ENCODE measurements at regions not wholly inside any gene's neighbourhood (a gene's known extent, or its start where the extent isn't known, plus 50 kb on each side); places are given as distances from the start of the nearest gene placed in this dataset.

- H3K9me3 ChIP-seq (ENCODE audit: insufficient read depth in 2 of 2, low read depth in 1 of 2, low read length in 1 of 2): peaks cover 3 to 14% of the 10 kb centered on the region in 2 experiments; a peak in 3 of 4 replicates
- 94% methylated on average over 10 of the region's 10 CpGs; no CpG with 5 or more reads in 1 of the 2 experiments for WGBS, 2 experiments (ENCODE audit: extremely low coverage in 1 of 2, insufficient coverage in 1 of 2, insufficient read length in 1 of 2, insufficient replicate concordance in 2 of 2, low coverage in 1 of 2, low lambda C conversion rate in 2 of 2, missing lambda C conversion rate in 1 of 2)
- no peak overlapping the region for H4K91ac ChIP-seq (replicated peaks; ENCODE audit: insufficient read length, low read length)
- H3K79me2 ChIP-seq (ENCODE audit: control insufficient read depth in 1 of 2, insufficient read depth in 2 of 2, low read length in 2 of 2): no peaks in the 10 kb centered on the region
- no peak overlapping the region for H2BK120ac ChIP-seq (replicated peaks; ENCODE audit: low read depth, low read length)
- H3K9ac ChIP-seq (replicated peaks in 1 of 4; ENCODE audit: extremely low read depth in 1 of 4, low read depth in 3 of 4, low read length in 3 of 4): no peak overlapping the region
- H3K18ac ChIP-seq (ENCODE audit: extremely low read depth, low read length): no peak overlapping the region
- no peak overlapping the region for H2AFZ ChIP-seq (ENCODE audit: low read length)
- POLR2A ChIA-PET (ENCODE audit: partially characterized antibody): no interaction called here
- no peaks in the 10 kb centered on the region for H3K4me1 ChIP-seq (replicated peaks in 1 of 4; ENCODE audit: control insufficient read depth in 3 of 4, insufficient read depth in 4 of 4, low read length in 3 of 4)
- no peak overlapping the region for H2AK5ac ChIP-seq (ENCODE audit: low read depth, low read length)
- no peaks in the 10 kb centered on the region for H3K27me3 ChIP-seq (replicated peaks in 1 of 4; ENCODE audit: control insufficient read depth in 3 of 4, extremely low read depth in 1 of 4, insufficient read depth in 3 of 4, low read length in 3 of 4)
- H2BK12ac ChIP-seq (ENCODE audit: low read depth, low read length): no peak overlapping the region
- no peaks in the 10 kb centered on the region for H4K20me1 ChIP-seq (replicated peaks in 1 of 2; ENCODE audit: control insufficient read depth in 1 of 2, insufficient read depth in 2 of 2, low read length in 2 of 2)
- H3K27ac ChIP-seq (ENCODE audit: low read depth, low read length): no peak overlapping the region
- no peaks in the 10 kb centered on the region for H3K36me3 ChIP-seq (ENCODE audit: control insufficient read depth in 2 of 4, insufficient read depth in 4 of 4, low read length in 3 of 4)
- DNase-seq (ENCODE audit: low read depth in 1 of 2, low spot score in 2 of 2) (no peak), FAIRE-seq (no peak)
- no peak overlapping the region for H3K4me3 ChIP-seq (ENCODE audit: extremely low read depth in 1 of 4, insufficient read depth in 2 of 4, low read depth in 3 of 4, low read length in 4 of 4)
- no peak overlapping the region for H2BK15ac ChIP-seq (ENCODE audit: low read length)
- H2BK5ac ChIP-seq (ENCODE audit: low read depth, low read length): no peak overlapping the region
- no peak overlapping the region for H3K4me2 ChIP-seq (ENCODE audit: insufficient read depth in 1 of 2, low read depth in 2 of 2, low read length in 2 of 2)
- H3K56ac ChIP-seq (replicated peaks; ENCODE audit: insufficient read length, low read depth, low read length): no peak overlapping the region
- H2BK20ac ChIP-seq (ENCODE audit: low read length): no peak overlapping the region
- H3K14ac ChIP-seq (ENCODE audit: insufficient read length): no peak overlapping the region
- H4K5ac ChIP-seq (ENCODE audit: insufficient read length, low read depth, low read length): no peak overlapping the region
- H3K4ac ChIP-seq (replicated peaks; ENCODE audit: insufficient read length, low read depth, low read length): no peak overlapping the region
- no peaks in the 10 kb centered on the region for H3K23me2 ChIP-seq (ENCODE audit: low read depth, low read length)
- no peak overlapping the region for H3K23ac ChIP-seq (ENCODE audit: insufficient read length)
- CTCF ChIA-PET (ENCODE audit: partially characterized antibody): interaction anchor here (1.3 kb wide), 1 partner anchor 18 kb away, joined by 3 read pairs; no protein-coding TSS in a partner anchor
- H4K8ac ChIP-seq (ENCODE audit: extremely low read depth, insufficient read depth, low read length): no peak overlapping the region
- H3K79me1 ChIP-seq (ENCODE audit: low read depth, low read length): no peaks in the 10 kb centered on the region
- TF ChIP-seq TEAD4 (IDR thresholded peaks at IDR 0.05; ENCODE audit: low read depth, low read length) (no peak), YY1 (IDR thresholded peaks at IDR 0.05; ENCODE audit: low read depth, low read length) (no peak), HDAC6 (IDR thresholded peaks at IDR 0.05; ENCODE audit: low read depth, low read length) (no peak), NANOG (IDR thresholded peaks at IDR 0.05; ENCODE audit: insufficient read depth, low read depth, low read length, poor library complexity, severe bottlenecking) (no peak), POLR2A (IDR thresholded peaks at IDR 0.05; ENCODE audit: control extremely low read depth in 1 of 2, low read depth in 2 of 2, low read length in 2 of 2) (no peak), TAF7 (optimal IDR thresholded peaks at IDR 0.05; ENCODE audit: borderline replicate concordance, low read depth, low read length) (no peak), KDM5A (IDR thresholded peaks at IDR 0.05; ENCODE audit: low read length) (no peak), RNF2 (IDR thresholded peaks at IDR 0.05; ENCODE audit: borderline replicate concordance, low read depth, low read length, missing control alignments, poor library complexity, severe bottlenecking) (no peak), TCF12 (IDR thresholded peaks at IDR 0.05; ENCODE audit: low read depth, low read length) (no peak), CBX5 (IDR thresholded peaks at IDR 0.05; ENCODE audit: low read depth, low read length) (no peak), NRF1 (IDR thresholded peaks at IDR 0.05; ENCODE audit: low read depth, low read length) (no peak), SAP30 (IDR thresholded peaks at IDR 0.05; ENCODE audit: insufficient read depth, insufficient replicate concordance, low read length) (no peak), SUZ12 (IDR thresholded peaks at IDR 0.05; ENCODE audit: low read length) (no peak), SRF (IDR thresholded peaks at IDR 0.05; ENCODE audit: low read depth, low read length) (no peak), JUND (IDR thresholded peaks at IDR 0.05; ENCODE audit: low read length) (no peak)
Observed at GRCh38 chr15:94882071-94882712, 650.8 kb downstream of the MCTP2 start.

Data from H1 (cell line).